ENCODE measurements at regions not wholly inside any gene's neighbourhood (a gene's known extent, or its start where the extent isn't known, plus 50 kb on each side); places are given as distances from the start of the nearest gene placed in this dataset.
A peak's percentile ranks its signal among the peaks of the same experiment; 100 is the strongest.

- TF ChIP-seq CTCF (conservative IDR thresholded peaks at IDR 0.05): no peak
- no peaks in the 10 kb centered on the region for H3K9me3 ChIP-seq (ENCODE audit: control insufficient read depth, low read length)
- 95 to 100% methylated on average over 1 to 2 of the region's 2 CpGs for WGBS, 2 experiments (ENCODE audit: insufficient coverage in 1 of 2, insufficient read length in 1 of 2)
- H3K4me3 ChIP-seq (ENCODE audit: low read length): no peak overlapping the region
- H3K27ac ChIP-seq (ENCODE audit: low read depth, low read length): no peak overlapping the region
- Mint-ChIP-seq H3K4me1 (peaks cover 9% of the 10 kb centered on the region), H3K4me3 (no peak overlapping the region), H3K36me3 (ENCODE audit: low read depth) (no peaks in the 10 kb centered on the region), H3K27ac (no peak overlapping the region), H3K27me3 (ENCODE audit: insufficient read depth) (no peaks in the 10 kb centered on the region), H3K9me3 (peaks cover 3% of the 10 kb centered on the region)
- H3K36me3 ChIP-seq (ENCODE audit: control insufficient read depth, insufficient read depth, low read length): no peaks in the 10 kb centered on the region
- H3K9ac ChIP-seq (ENCODE audit: extremely low read depth, low read length, poor library complexity, severe bottlenecking): no peak overlapping the region
- H3K27me3 ChIP-seq (ENCODE audit: control insufficient read depth, insufficient read depth, low read length, poor library complexity, severe bottlenecking): no peaks in the 10 kb centered on the region
- DNase-seq: no peak
- H3K4me1 ChIP-seq (ENCODE audit: control insufficient read depth, insufficient read depth, low read length): no peaks in the 10 kb centered on the region
Measured at GRCh38 chr4:38209654-38210053, 249.5 kb downstream of the PTTG2 start.

- Mint-ChIP-seq H3K9me3 (peaks cover 6% of the 10 kb centered on the region), H3K27ac (no peak overlapping the region), H3K4me3 (no peak overlapping the region), H3K4me1 (peaks cover 9% of the 10 kb centered on the region), H3K27me3 (ENCODE audit: insufficient read depth) (no peaks in the 10 kb centered on the region), H3K36me3 (ENCODE audit: low read depth) (no peaks in the 10 kb centered on the region)
- H3K36me3 ChIP-seq (ENCODE audit: control insufficient read depth, insufficient read depth, low read length): no peaks in the 10 kb centered on the region
- no peak overlapping the region for H3K9ac ChIP-seq (ENCODE audit: extremely low read depth, low read length, poor library complexity, severe bottlenecking)
- no peak for TF ChIP-seq CTCF (conservative IDR thresholded peaks at IDR 0.05)
- H3K27ac ChIP-seq (ENCODE audit: low read depth, low read length): no peak overlapping the region
- H3K9me3 ChIP-seq (ENCODE audit: control insufficient read depth, low read length): no peaks in the 10 kb centered on the region
- H3K4me1 ChIP-seq (ENCODE audit: control insufficient read depth, insufficient read depth, low read length): no peaks in the 10 kb centered on the region
- no peaks in the 10 kb centered on the region for H3K27me3 ChIP-seq (ENCODE audit: control insufficient read depth, insufficient read depth, low read length, poor library complexity, severe bottlenecking)
- 75 to 83% methylated on average over 9 to 11 of the region's 11 CpGs for WGBS, 2 experiments (ENCODE audit: insufficient coverage in 1 of 2, insufficient read length in 1 of 2)
- no peak overlapping the region for H3K4me3 ChIP-seq (ENCODE audit: low read length)
- peak; percentile 73 for DNase-seq
Measured at GRCh38 chr4:38210396-38211114, 250.4 kb downstream of the PTTG2 start.

GRCh38 chr4:38211885-38212284 is 251.7 kb downstream of the PTTG2 start:
- Histone ChIP-seq H3K36me3 (ENCODE audit: control insufficient read depth, insufficient read depth, low read length) (no peaks in the 10 kb centered on the region), H3K9ac (ENCODE audit: extremely low read depth, low read length, poor library complexity, severe bottlenecking) (no peak overlapping the region), H3K27ac (ENCODE audit: low read depth, low read length) (no peak overlapping the region), H3K27me3 (ENCODE audit: control insufficient read depth, insufficient read depth, low read length, poor library complexity, severe bottlenecking) (no peaks in the 10 kb centered on the region), H3K4me1 (ENCODE audit: control insufficient read depth, insufficient read depth, low read length) (no peaks in the 10 kb centered on the region), H3K4me3 (ENCODE audit: low read length) (no peak overlapping the region), H3K9me3 (ENCODE audit: control insufficient read depth, low read length) (no peaks in the 10 kb centered on the region)
- Mint-ChIP-seq H3K4me1 (peaks cover 9% of the 10 kb centered on the region), H3K36me3 (ENCODE audit: low read depth) (no peaks in the 10 kb centered on the region), H3K27me3 (ENCODE audit: insufficient read depth) (no peaks in the 10 kb centered on the region), H3K9me3 (peaks cover 6% of the 10 kb centered on the region), H3K4me3 (no peak overlapping the region), H3K27ac (no peak overlapping the region)
- no peak for DNase-seq
- WGBS, 2 experiments (ENCODE audit: insufficient coverage in 1 of 2, insufficient read length in 1 of 2): 53 to 80% methylated on average over 1 to 2 of the region's 2 CpGs
- TF ChIP-seq CTCF (conservative IDR thresholded peaks at IDR 0.05): no peak

All from endodermal cell (in vitro differentiated cells).